A549 (cell line): ENCODE measurements at regions not wholly inside any gene's neighbourhood (a gene's known extent, or its start where the extent isn't known, plus 50 kb on each side); places are given as distances from the start of the nearest gene placed in this dataset.

ENCODE experiments used
- CHD2 ChIP-seq: fragments of 150-350 bp; IDR thresholded peaks from 2 replicates; pipeline ENCODE4 v1.6.1; 2014; ENCODE audit warnings: low read length; ENCODE audit not compliant: partially characterized antibody
- CTCF ChIP-seq: fragments of >200 bp; sonication (Bioruptor Twin); formaldehyde crosslinking; IDR thresholded peaks from 3 replicates; pipeline ENCODE4 v1.5.1; 2016
- E2F6 ChIP-seq: IDR thresholded peaks from 2 replicates; pipeline ENCODE4 v1.6.1; 2012; ENCODE audit warnings: low read depth, borderline replicate concordance
- EP300 ChIP-seq, 2 experiments: fragments of >200 bp; sonication (Bioruptor Twin); formaldehyde crosslinking; IDR thresholded peaks; 2 replicates in 1 of 2; 3 replicates in 1 of 2; pipeline ENCODE4 v1.6.1; 2016 to 2017
- MAFK ChIP-seq: fragments of 450-650 bp; IDR thresholded peaks from 2 replicates; pipeline ENCODE4 v1.6.1; 2014; ENCODE audit not compliant: partially characterized antibody
- NR3C1 ChIP-seq: fragments of >200 bp; sonication (Bioruptor Twin); formaldehyde crosslinking; IDR thresholded peaks from 3 replicates; pipeline ENCODE4 v1.6.1; 2017
- POLR2A ChIP-seq: IDR thresholded peaks from 2 replicates; pipeline ENCODE4 v1.6.1; 2012; ENCODE audit warnings: mild to moderate bottlenecking, low read length
- RAD21 ChIP-seq, 2 experiments: fragments of >200 bp in 1 of 2; sonication (Bioruptor Twin) in 1 of 2; formaldehyde crosslinking in 1 of 2; IDR thresholded peaks in 1 of 2; conservative IDR thresholded peaks in 1 of 2; 2 replicates in 1 of 2; 3 replicates in 1 of 2; pipeline ENCODE4 v1.6.1; 2012 to 2018; ENCODE audit warnings: inconsistent platforms in 1 of 2
- REST ChIP-seq: fragments of 200-600 bp; sonication (generic); IDR thresholded peaks from 2 replicates; pipeline ENCODE4 v1.6.1; 2016; ENCODE audit warnings: antibody characterized with exemption, mild to moderate bottlenecking, moderate library complexity
- RNF2 ChIP-seq: fragments of 200-600 bp; sonication (generic); IDR thresholded peaks from 2 replicates; pipeline ENCODE4 v1.6.1; 2016; ENCODE audit warnings: low read depth, mild to moderate bottlenecking, antibody characterized with exemption, moderate library complexity, borderline replicate concordance
- SMC3 ChIP-seq: fragments of >200 bp; sonication (Bioruptor Twin); formaldehyde crosslinking; IDR thresholded peaks from 3 replicates; pipeline ENCODE4 v1.6.1; 2018; ENCODE audit warnings: inconsistent platforms
- TP53 ChIP-seq: fragments of 250-450 bp; sonication (Bioruptor Pico); IDR thresholded peaks from 2 replicates; pipeline ENCODE4 v1.5.0; 2021; ENCODE audit warnings: mild to moderate bottlenecking, moderate library complexity
- USF2 ChIP-seq: fragments of 450-650 bp; IDR thresholded peaks from 2 replicates; pipeline ENCODE4 v1.6.1; 2014; ENCODE audit warnings: antibody characterized with exemption
- ZC3H11A ChIP-seq: fragments of 450-650 bp; IDR thresholded peaks from 2 replicates; pipeline ENCODE4 v1.6.1; 2014; ENCODE audit warnings: antibody characterized with exemption, mild to moderate bottlenecking

GRCh38 chr9:86469476-86470250 is 115.5 kb upstream of the TUT7 start:
- TF ChIP-seq POLR2A: no peak
- TF ChIP-seq REST: no peak
- TF ChIP-seq RNF2: no peak
- no peak for TF ChIP-seq RAD21 (conservative IDR thresholded peaks at IDR 0.05 in 1 of 2, IDR thresholded peaks at IDR 0.05 in 1 of 2)
- TF ChIP-seq CTCF: no peak
- TF ChIP-seq NR3C1: no peak
- TF ChIP-seq USF2: no peak
- no peak for TF ChIP-seq EP300 (IDR thresholded peaks at IDR 0.05)
- TF ChIP-seq E2F6: no peak
- no peak for TF ChIP-seq SMC3
- TF ChIP-seq TP53: no peak
- no peak for TF ChIP-seq CHD2
- no peak for TF ChIP-seq MAFK
- TF ChIP-seq ZC3H11A: no peak
